ENCODE measurements at regions not wholly inside any gene's neighbourhood (a gene's known extent, or its start where the extent isn't known, plus 50 kb on each side); places are given as distances from the start of the nearest gene placed in this dataset.
"Not testable (repeated sequence)": the region's sequence is repeated elsewhere in the genome, so short reads cannot be mapped to it uniquely, and the experiment has no call there.

GRCh38 chr11:69934861-69935494, 115.8 kb upstream of the FGF3 start:
- no peak for DNase-seq

DNA sequence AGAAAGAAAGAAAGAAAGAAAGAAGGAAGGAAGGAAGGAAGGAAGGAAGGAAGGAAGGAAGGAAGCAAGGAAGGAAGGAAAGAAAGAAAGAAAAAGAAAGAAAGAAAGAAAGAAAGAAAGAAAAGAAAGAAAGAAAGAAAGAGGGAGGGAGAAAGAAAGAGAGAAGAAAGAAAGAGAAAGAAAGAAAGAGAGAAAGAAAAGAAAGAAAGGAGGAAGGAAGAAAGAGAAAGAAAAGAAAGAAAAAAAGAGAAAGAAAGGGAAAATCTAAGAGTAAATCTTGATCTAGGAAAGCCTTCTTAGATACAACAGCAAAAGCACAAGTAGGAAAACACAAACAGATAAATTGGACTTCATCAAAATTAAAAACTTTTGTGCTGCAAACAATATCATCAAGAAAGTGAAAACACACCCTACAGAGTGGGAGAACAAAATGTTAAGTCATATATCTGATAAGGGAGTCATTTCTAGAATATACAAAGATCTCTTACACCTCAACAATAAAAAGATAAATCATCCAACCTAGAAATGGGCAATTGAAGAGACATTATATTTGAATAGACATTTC, 116.8 kb upstream of the FGF3 start:
- DNase-seq, result no peak

DNA sequence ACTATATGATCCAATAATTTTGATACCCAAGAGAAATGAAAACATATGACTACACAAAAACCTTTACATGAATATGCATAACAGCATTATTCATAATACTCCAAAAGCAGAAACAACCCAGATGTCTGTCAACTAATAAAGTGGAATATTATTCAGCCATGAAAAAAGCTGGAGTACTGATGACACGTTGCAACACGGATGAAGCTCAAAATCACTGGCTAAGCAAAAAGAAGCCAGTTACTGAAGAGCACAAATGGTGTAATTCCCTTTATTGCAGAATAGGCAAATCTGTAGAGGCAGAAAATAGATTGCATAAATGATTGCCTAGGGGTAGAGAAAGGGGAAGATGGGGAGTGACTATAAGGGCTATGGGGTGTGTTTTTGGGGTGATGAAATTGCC, 117.6 kb upstream of the FGF3 start:
- no peak for DNase-seq

DNA sequence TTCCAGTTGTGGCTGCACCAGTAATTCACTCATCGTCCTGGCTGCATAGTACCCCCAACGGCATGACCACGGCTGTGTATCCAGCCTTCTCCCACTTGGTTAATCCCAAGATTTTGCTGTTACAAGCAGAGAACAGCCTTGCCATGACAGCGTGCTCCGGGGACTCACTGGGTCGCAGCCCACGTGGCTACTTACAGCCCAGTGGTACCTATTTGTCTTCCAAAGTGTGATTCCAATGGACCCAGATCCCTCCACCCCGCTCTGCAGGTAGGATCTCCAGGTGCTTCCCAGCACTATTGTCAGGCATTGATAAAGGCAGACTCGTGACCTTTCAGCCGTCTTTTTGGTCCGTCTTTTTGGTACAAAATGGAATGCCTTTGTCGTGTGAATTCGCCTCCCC, 119.0 kb upstream of the FGF3 start:
- no peak for DNase-seq

GRCh38 chr11:69939551-69940245, 120.5 kb upstream of the FGF3 start:
- no peak for DNase-seq

DNA sequence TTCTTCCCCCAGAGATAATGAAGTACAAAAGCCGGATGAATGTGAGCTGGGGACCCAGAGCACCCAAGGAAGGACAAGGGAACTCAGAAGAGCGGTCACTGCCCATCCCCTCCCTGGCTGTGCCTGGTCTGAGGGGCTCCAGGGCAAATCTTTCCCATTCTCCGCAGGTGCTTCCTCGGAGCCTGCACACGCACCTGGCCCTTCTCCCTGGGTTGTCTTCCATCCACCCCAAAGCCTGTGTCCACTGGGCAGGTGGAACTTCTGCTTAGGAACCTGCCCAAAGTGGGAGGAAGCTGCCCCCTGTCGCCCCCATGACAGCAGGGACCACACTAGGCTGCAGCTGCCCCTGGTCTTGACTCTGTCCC, 121.0 kb upstream of the FGF3 start:
- DNase-seq, result no peak

DNA sequence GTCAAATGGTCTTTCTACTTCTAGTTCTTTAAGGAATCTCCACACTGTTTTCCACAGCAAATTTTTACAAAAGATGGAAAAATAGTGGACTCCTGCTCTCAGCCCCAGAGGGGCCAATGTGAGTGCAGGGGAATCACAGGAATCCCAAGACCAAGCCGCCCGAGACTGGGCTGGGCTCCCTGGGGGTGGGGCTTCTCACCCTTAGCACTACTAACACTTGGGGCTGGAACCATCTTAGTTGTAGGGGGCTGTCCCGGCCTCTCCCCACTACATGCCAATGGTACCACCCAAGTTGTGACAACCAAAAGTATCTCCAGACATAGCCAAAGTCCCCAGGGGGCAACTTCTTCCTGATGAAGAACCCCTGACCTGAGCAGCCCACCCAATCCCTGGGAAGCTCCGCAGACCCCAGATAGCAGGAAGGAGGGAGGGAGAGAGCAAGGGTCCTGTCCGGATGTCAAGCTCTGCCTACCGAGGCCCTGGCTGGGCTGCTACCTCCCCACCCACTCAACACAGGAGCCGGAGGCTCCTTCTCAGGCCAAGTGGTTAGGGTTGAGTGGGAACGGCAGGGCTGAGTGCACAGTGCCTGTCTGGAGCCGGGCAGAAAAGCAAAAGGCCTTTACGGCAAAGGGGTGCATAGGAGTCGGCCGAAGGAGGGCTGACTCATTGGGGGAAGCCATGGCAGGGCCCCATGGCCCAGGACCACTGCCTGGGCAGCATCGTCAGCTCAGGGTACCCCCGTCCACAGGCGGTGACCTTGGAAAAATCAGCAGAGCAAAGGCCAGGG, 122.5 kb upstream of the FGF3 start:
- DNase-seq, result no peak

- DNase-seq, result no peak
Measured at GRCh38 chr11:69942333-69942820, 123.2 kb upstream of the FGF3 start.

DNA sequence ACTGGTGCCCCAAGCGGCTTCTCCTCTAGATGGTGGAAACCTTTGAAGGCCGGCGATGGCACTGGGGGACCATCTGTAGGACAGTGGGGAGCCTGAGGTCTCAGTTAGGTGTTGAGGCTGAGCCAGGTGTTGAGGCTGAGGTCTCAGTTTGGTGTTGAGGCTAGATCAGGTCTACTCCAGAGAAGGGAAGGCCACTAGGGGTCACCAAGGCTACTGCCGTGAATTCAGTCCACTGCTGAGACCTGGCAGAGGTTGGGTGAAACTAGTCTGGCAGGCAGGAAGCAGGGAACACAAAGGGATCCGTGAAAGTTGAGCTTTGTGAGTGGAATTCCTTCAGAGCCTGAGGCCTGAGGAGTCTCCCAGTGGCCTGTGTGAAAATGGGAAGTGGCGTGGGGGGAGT, 123.8 kb upstream of the FGF3 start:
- no peak for DNase-seq

- DNase-seq, result no peak
Measured at GRCh38 chr11:69943506-69943905, 124.3 kb upstream of the FGF3 start.

DNA sequence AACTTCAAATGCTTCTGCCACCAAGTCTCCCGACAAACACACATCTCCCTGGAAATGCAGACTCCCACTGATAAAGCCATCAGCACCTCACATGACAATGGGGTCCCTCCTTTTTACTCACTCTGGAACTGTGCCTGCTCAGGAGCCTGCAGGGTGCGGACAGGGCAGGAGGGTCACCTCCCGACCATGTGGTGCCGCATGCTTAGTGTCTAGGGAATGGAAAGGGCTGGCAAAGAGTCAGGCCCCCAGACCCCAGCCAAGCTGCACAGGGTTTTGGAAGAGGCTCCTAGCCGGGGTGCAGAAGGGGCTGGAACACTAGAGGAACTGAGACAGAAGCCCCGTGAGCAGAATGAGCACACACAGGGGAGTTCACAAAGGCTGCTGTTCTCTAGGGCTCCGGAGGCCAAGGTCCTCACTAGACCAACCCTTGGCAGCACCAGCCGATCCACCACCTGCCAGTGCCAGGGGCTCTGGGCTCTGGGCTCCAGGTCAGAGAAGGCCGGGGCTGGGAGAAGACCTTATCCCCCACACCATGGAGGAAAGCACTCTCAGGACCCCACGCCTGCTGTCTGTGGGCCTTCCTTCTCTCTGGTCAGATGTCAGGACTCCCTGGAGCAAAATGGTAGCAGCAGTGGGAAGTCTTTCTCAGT, 125.1 kb upstream of the FGF3 start:
- DNase-seq, result no peak

GRCh38 chr11:69945157-69945556, 125.9 kb upstream of the FGF3 start:
- DNase-seq, result no peak

- no peak for DNase-seq
Measured at GRCh38 chr11:69947059-69947792, 128.0 kb upstream of the FGF3 start.

- no peak for DNase-seq
Measured at GRCh38 chr11:69947793-69948255, 128.6 kb upstream of the FGF3 start.

GRCh38 chr11:69948256-69949141, 129.3 kb upstream of the FGF3 start:
- no peak for DNase-seq

DNA sequence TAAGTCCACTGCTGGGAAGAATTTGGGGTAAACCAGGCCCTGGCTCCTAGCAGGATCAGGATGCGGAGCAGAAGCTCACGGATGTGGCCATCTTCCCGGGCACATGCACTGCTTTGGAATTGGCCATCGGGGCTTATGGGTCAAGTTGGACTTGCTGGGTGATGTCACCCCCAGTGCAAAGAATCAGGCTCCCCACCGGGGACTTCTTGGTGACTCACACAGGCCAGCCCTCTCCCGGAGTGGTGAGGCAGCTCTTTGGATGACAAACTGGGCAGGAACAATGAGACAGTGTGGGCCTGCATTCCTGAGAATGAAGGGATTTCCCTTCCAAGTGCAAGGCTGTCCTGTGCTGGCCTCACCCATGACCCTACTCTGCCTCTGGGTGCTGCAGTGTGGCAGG, 128.8 kb upstream of the ANO1 start:
- no peak for DNase-seq

DNA sequence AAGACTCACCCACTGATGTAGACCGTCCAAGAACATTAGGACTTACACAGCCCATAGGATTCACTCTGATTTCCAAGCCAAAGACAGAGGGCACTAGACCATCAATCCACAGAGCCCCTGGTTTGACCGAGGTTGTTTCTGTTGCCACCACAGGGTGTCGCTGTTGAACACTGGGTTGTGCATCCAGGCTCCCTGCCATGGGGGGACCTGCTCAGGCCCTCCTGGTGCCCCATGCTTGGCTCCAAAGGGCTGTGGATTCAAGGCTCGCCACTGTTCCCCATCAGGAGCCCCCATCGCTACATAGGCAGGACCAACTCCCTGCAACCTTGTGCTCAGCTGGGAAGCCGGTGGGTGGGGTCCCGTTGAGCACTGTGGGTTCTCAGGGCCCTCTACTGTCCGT, 128.0 kb upstream of the ANO1 start:
- no peak for DNase-seq

- no peak for DNase-seq
Measured at GRCh38 chr11:69950621-69951020, 127.5 kb upstream of the ANO1 start.

- no peak for DNase-seq
Measured at GRCh38 chr11:69951821-69952220, 126.3 kb upstream of the ANO1 start.

DNA sequence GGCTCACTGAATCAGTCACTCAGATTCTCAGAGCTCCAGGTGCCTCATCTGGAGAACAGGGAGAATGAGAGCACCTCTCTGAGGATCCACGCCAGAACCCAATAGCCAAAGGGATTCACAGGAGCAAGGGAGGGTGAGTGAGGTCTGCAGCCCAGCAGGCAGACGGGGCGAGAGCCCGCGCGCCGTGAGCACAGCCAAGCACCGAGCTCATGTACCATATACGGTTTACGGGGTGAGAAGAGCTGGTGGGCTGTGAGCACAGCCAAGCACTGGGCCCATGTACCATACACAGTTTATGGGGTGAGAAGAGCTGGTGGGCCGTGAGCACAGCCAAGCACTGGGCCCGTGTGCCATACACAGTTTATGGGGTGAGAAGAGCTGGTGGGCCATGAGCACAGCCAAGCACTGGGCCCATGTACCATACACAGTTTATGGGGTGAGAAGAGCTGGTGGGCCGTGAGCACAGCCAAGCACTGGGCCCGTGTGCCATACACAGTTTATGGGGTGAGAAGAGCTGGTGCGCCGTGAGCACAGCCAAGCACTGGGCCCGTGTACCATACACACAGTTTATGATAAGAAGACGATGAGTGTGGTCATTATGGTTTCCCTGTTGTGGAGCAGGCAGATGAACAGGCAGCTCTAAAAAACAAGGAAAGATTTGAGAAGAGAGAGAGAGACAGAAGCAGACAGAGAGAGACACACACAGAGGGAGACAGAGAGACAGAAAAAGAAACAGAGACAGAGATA, 125.7 kb upstream of the ANO1 start:
- not testable (repeated sequence) for DNase-seq

DNA sequence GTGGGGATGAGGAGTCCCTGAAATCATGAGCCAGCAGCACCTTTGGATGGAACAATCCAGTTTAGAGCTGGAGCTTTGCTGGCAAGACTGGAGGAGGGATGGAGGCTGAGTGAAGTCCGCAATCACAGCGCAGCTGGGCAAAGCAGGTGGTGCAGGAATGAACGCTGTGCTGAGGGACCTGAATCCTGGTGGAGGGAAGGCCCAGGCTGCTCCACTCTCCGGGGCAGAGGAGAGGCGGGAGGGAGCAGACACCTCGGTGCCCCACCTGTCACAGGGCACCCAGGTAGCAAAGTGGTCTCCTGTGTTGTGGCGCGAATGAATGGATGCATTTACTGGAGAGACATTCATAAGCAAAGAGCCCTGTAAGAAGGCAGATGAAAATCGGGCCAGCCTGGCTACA, 124.8 kb upstream of the ANO1 start:
- DNase-seq, result no peak

Measured in NCI-H2081 (cell line).